ENCODE measurements at regions not wholly inside any gene's neighbourhood (a gene's known extent, or its start where the extent isn't known, plus 50 kb on each side); places are given as distances from the start of the nearest gene placed in this dataset.

GRCh38 chr18:78914249-78914935 is 65.2 kb upstream of the SALL3 start:
- DNase-seq (ENCODE audit: low spot score) = no peak

GRCh38 chr18:78915446-78916008 is 64.1 kb upstream of the SALL3 start:
- DNase-seq (ENCODE audit: low spot score) = no peak

GRCh38 chr18:78918707-78919106 is 60.9 kb upstream of the SALL3 start:
- DNase-seq (ENCODE audit: low spot score) = no peak

- DNase-seq (ENCODE audit: low spot score) = no peak
Observed at GRCh38 chr18:78919956-78920355, 59.7 kb upstream of the SALL3 start.

GRCh38 chr18:78920456-78921138 is 59.0 kb upstream of the SALL3 start:
- DNase-seq (ENCODE audit: low spot score) = no peak

GRCh38 chr18:78922856-78923255 is 56.8 kb upstream of the SALL3 start:
- no peak for DNase-seq (ENCODE audit: low spot score)

- DNase-seq (ENCODE audit: low spot score) = no peak
Observed at GRCh38 chr18:78924301-78924700, 55.3 kb upstream of the SALL3 start.

GRCh38 chr18:78924786-78925540 is 54.7 kb upstream of the SALL3 start:
- no peak for DNase-seq (ENCODE audit: low spot score)

- DNase-seq (ENCODE audit: low spot score) = no peak
Observed at GRCh38 chr18:78925557-78926242, 53.9 kb upstream of the SALL3 start.

GRCh38 chr18:78926243-78926615 is 53.4 kb upstream of the SALL3 start:
- no peak for DNase-seq (ENCODE audit: low spot score)

- no peak for DNase-seq (ENCODE audit: low spot score)
Observed at GRCh38 chr18:78927156-78927555, 52.5 kb upstream of the SALL3 start.

GRCh38 chr18:78927616-78928015 is 52.0 kb upstream of the SALL3 start:
- no peak for DNase-seq (ENCODE audit: low spot score)

GRCh38 chr18:78928076-78928475 is 51.5 kb upstream of the SALL3 start:
- no peak for DNase-seq (ENCODE audit: low spot score)

GRCh38 chr18:78929516-78929915 is 50.1 kb upstream of the SALL3 start:
- DNase-seq (ENCODE audit: low spot score) = no peak

All from umbilical cord (tissue), 1 donor.